Calu3 (cell line): ENCODE measurements at regions not wholly inside any gene's neighbourhood (a gene's known extent, or its start where the extent isn't known, plus 50 kb on each side); places are given as distances from the start of the nearest gene placed in this dataset.

Experiments used
- BruUV-seq: library from RNA; stranded (reverse); fragments of 400-500 nt; replicated peaks from 2 replicates; lab custom pipeline; 2021; lab: Mats Ljungman, UMichigan
- CTCF ChIA-PET: fragments of 300-600 bp; sonication (Branson Sonifier 250); formaldehyde crosslinking; loops from one replicate; lab custom pipeline; 2022; ENCODE audit warnings: antibody characterized with exemption; lab: Charles Lee
- DNase-seq: peaks from one replicate; pipeline ENCODE4 v3.0.0; 2022
- H3K27ac Mint-ChIP-seq: one replicate; pipeline ENCODE4 v1.8.0; 2022; ENCODE audit warnings: mixed read lengths; ENCODE audit not compliant: unreplicated experiment
- H3K27me3 Mint-ChIP-seq: one replicate; pipeline ENCODE4 v1.8.0; 2022; ENCODE audit warnings: mixed read lengths; ENCODE audit not compliant: unreplicated experiment
- H3K36me3 Mint-ChIP-seq: one replicate; pipeline ENCODE4 v1.8.0; 2022; ENCODE audit warnings: mild to moderate bottlenecking, moderate library complexity, mixed read lengths; ENCODE audit not compliant: insufficient read depth, unreplicated experiment
- H3K4me1 Mint-ChIP-seq: one replicate; pipeline ENCODE4 v1.8.0; 2022; ENCODE audit warnings: mild to moderate bottlenecking, low read depth, mixed read lengths; ENCODE audit not compliant: unreplicated experiment
- H3K4me3 Mint-ChIP-seq: one replicate; pipeline ENCODE4 v1.8.0; 2022; ENCODE audit warnings: mild to moderate bottlenecking, low read depth, moderate library complexity, mixed read lengths; ENCODE audit not compliant: unreplicated experiment
- H3K9me3 Mint-ChIP-seq: one replicate; pipeline ENCODE4 v1.8.0; 2022; ENCODE audit warnings: low read depth, mixed read lengths; ENCODE audit not compliant: unreplicated experiment
- intact Hi-C: fragments of 100-400 bp; cut with micrococcal nuclease; formaldehyde crosslinking; loops from one replicate; pipeline ENCODE4 v1.10.0; 2022; ENCODE audit not compliant: unreplicated experiment
- TF ChIP-seq, protein P1 (sequence below): fragments of 200-600 bp; IDR thresholded peaks from one replicate; pipeline ENCODE4 v1.8.0; 2022; ENCODE audit warnings: antibody characterized with exemption; ENCODE audit not compliant: unreplicated experiment

DNA sequence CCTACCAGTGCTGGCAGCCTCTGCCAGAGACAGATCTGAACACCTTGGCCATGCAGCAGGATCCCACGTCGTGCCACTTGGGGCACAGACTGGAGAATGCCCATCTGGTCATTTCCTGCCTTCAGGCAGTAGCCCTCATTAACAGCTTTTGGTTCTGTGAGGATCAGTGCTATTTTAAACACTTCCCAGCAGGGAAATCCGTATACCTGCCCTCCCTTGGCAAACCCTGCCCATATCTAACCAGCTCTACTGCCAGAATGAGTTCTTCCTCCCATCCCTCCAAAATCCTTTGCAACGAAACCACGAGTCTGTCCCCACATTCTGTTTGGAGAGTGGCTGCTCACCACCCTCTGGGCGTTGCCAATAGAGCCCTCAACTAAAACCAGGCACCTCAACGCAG lies 245.7 kb downstream of the ENGASE start:
- no peaks in the 10 kb centered on the region for H3K9me3 Mint-ChIP-seq
- CTCF ChIA-PET = no interaction called here
- H3K27me3 Mint-ChIP-seq = peaks cover 90% of the 10 kb centered on the region
- BruUV-seq = no TSS peak
- H3K27ac Mint-ChIP-seq = no peak overlapping the region
- intact Hi-C loops = no loop called here
- no peaks in the 10 kb centered on the region for H3K4me1 Mint-ChIP-seq
- H3K4me3 Mint-ChIP-seq = no peak overlapping the region
- TF ChIP-seq, protein P1, sequence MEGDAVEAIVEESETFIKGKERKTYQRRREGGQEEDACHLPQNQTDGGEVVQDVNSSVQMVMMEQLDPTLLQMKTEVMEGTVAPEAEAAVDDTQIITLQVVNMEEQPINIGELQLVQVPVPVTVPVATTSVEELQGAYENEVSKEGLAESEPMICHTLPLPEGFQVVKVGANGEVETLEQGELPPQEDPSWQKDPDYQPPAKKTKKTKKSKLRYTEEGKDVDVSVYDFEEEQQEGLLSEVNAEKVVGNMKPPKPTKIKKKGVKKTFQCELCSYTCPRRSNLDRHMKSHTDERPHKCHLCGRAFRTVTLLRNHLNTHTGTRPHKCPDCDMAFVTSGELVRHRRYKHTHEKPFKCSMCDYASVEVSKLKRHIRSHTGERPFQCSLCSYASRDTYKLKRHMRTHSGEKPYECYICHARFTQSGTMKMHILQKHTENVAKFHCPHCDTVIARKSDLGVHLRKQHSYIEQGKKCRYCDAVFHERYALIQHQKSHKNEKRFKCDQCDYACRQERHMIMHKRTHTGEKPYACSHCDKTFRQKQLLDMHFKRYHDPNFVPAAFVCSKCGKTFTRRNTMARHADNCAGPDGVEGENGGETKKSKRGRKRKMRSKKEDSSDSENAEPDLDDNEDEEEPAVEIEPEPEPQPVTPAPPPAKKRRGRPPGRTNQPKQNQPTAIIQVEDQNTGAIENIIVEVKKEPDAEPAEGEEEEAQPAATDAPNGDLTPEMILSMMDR = no peak
- no peaks in the 10 kb centered on the region for H3K36me3 Mint-ChIP-seq
- no peak for DNase-seq

DNA sequence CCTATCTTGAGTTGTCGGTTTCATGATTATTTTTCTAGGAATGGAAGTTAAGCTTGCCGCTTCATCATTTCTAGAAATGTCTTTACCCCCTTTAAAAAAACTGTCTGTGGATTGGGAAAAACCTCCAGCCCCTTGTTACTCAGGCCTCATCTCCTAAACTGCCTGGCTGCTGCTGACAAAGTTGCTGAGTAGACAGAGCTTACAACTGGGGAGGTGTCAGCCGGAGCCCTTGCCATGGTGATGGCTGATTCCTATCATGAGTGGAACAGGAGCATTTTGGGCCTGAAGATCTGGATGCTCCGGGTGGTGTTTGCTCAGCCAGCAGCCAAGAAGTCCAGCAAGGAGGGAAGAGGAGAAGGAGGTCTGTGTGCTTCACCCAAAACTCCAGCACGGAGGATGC lies 243.3 kb downstream of the ENGASE start:
- Mint-ChIP-seq H3K27ac (no peak overlapping the region), H3K36me3 (no peaks in the 10 kb centered on the region), H3K9me3 (no peaks in the 10 kb centered on the region), H3K4me3 (no peak overlapping the region), H3K4me1 (no peaks in the 10 kb centered on the region), H3K27me3 (peaks cover 100% of the 10 kb centered on the region)
- intact Hi-C loops = no loop called here
- CTCF ChIA-PET = no interaction called here
- no TSS peak for BruUV-seq
- TF ChIP-seq, protein P1 = no peak
- DNase-seq = no peak

DNA sequence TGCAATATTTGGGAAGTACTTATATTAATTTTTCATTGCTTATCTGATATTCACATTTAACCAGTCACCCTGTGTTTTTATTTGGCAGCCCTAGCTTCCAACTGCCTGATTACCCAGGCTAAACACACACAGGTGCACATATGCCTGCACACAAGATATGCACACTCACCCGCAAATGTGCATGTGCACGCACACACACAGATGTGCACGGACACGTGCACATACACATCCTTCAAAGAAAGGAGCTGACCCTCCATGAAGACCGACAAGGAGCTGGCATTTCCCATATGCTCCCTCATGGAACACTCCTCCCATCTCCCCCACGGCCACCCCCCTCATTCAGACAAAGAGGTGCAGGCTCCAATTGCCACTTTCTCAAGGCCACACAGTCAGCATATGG lies 242.2 kb downstream of the ENGASE start:
- Mint-ChIP-seq H3K27ac (no peak overlapping the region), H3K36me3 (no peaks in the 10 kb centered on the region), H3K4me3 (no peak overlapping the region), H3K4me1 (no peaks in the 10 kb centered on the region), H3K27me3 (peaks cover 100% of the 10 kb centered on the region), H3K9me3 (no peaks in the 10 kb centered on the region)
- intact Hi-C loops = no loop called here
- no peak for DNase-seq
- no TSS peak for BruUV-seq
- TF ChIP-seq, protein P1 = no peak
- CTCF ChIA-PET = no interaction called here

DNA sequence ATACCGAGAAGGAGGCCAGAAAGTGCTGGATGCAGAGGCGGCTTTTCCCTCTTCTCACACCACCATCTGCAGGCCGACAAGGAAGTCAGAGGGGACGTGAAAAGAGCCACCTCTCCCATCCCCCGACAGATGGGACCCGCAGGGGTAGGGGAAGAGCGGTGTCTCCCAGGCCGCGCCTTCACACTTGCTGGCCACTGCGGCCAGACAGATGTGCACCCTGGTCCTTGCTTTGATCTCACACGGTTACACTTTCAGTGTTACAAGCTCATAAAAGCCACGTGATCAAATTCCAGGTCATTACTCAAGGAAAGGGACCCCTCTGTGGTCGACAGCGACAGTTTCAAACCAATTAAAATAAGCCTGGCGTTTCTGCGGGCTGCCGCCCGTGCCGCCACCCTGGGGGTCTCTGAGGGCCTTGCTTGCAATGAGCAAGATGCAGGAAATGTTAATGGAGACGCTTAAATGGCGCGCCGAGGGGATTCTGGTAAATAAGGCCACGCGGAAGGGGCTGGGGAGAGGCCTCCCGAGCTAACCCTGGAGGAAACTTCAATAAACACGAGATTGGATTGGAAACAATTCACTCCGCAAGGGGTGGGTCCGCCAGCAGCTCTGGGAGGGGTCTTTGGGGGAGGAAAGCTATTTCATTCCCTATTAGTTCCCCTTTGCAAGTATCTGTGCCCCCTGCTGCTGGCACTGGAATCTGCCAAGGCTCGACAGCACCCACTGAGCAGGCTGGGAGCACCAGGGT lies 240.9 kb downstream of the ENGASE start:
- CTCF ChIA-PET = no interaction called here

More for the DNA sequence above, 240.9 kb downstream of the ENGASE start:
- no peak overlapping the region for H3K4me3 Mint-ChIP-seq
- DNase-seq = no peak
- no peaks in the 10 kb centered on the region for H3K9me3 Mint-ChIP-seq
- BruUV-seq = no TSS peak
- H3K27ac Mint-ChIP-seq = no peak overlapping the region
- peaks cover 100% of the 10 kb centered on the region for H3K27me3 Mint-ChIP-seq
- H3K36me3 Mint-ChIP-seq = no peaks in the 10 kb centered on the region
- H3K4me1 Mint-ChIP-seq = no peaks in the 10 kb centered on the region
- intact Hi-C loops = no loop called here
- TF ChIP-seq, protein P1 = no peak
